OCI-LY7 (cell line): ENCODE measurements at regions not wholly inside any gene's neighbourhood (a gene's known extent, or its start where the extent isn't known, plus 50 kb on each side); places are given as distances from the start of the nearest gene placed in this dataset.
"Not testable (repeated sequence)": the region's sequence is repeated elsewhere in the genome, so short reads cannot be mapped to it uniquely, and the experiment has no call there.

Source experiments
- BruUV-seq: library from RNA; stranded (reverse); fragments of 400-500 nt; replicated peaks from 2 replicates; lab custom pipeline; 2021; lab: Mats Ljungman, UMichigan
- CTCF ChIA-PET: fragments of 300-600 bp; sonication (Branson Sonifier 250); formaldehyde crosslinking; loops from one replicate; lab custom pipeline; 2022; ENCODE audit warnings: antibody characterized with exemption; ENCODE audit not compliant: unreplicated experiment; lab: Charles Lee
- POLR2A ChIA-PET: fragments of 300-600 bp; sonication (Branson Sonifier 250); formaldehyde crosslinking; loops from one replicate; lab custom pipeline; 2022; ENCODE audit warnings: antibody characterized with exemption; lab: Charles Lee
- DNase-seq: peaks from one replicate; pipeline ENCODE4 v3.0.0-alpha.2; 2015; ENCODE audit warnings: low spot score
- H2AFZ ChIP-seq: fragments of 200-600 bp; sonication (generic), shearing (Covaris generic); 2 replicates; pipeline ENCODE4 v1.6.1; 2014; ENCODE audit warnings: mild to moderate bottlenecking, antibody characterized with exemption, low read length, moderate library complexity
- H3K27ac ChIP-seq: fragments of 200-600 bp; sonication (generic); 2 replicates; pipeline ENCODE4 v1.5.1; 2014; ENCODE audit warnings: mixed run types, low read depth, mild to moderate bottlenecking, moderate library complexity, low read length, inconsistent platforms; ENCODE audit not compliant: poor library complexity, severe bottlenecking
- H3K36me3 ChIP-seq: fragments of 200-600 bp; sonication (generic); 2 replicates; pipeline ENCODE4 v1.6.1; 2014; ENCODE audit warnings: mild to moderate bottlenecking, antibody characterized with exemption, low read length, moderate library complexity, mixed read lengths; ENCODE audit not compliant: insufficient read depth
- H3K4me1 ChIP-seq: fragments of 200-600 bp; sonication (generic); 2 replicates; pipeline ENCODE4 v1.5.1; 2014; ENCODE audit warnings: mild to moderate bottlenecking, low read length; ENCODE audit not compliant: insufficient read depth, poor library complexity, severe bottlenecking
- H3K4me2 ChIP-seq: fragments of 200-600 bp; sonication (generic); 2 replicates; pipeline ENCODE4 v1.6.1; 2014; ENCODE audit warnings: mild to moderate bottlenecking, low read length
- H3K4me3 ChIP-seq: fragments of 200-600 bp; sonication (generic); 2 replicates; pipeline ENCODE4 v1.5.1; 2014; ENCODE audit warnings: mild to moderate bottlenecking, low read depth, low read length; ENCODE audit not compliant: poor library complexity, severe bottlenecking
- H3K79me2 ChIP-seq: fragments of 200-600 bp; sonication (generic); 2 replicates; pipeline ENCODE4 v1.6.1; 2016; ENCODE audit warnings: low read depth, mild to moderate bottlenecking, low read length, moderate library complexity, mixed read lengths; ENCODE audit not compliant: insufficient read depth
- H3K9me2 ChIP-seq: fragments of 200-600 bp; sonication (generic); 2 replicates; pipeline ENCODE4 v1.6.1; 2016; ENCODE audit warnings: mild to moderate bottlenecking, low read length, mixed read lengths; ENCODE audit not compliant: insufficient read depth
- H3K9me3 ChIP-seq: fragments of 200-600 bp; sonication (generic); 2 replicates; pipeline ENCODE4 v1.6.1; 2014; ENCODE audit warnings: mild to moderate bottlenecking, mixed run types, low read length, mixed read lengths
- H4K20me1 ChIP-seq: fragments of 200-600 bp; sonication (generic); 2 replicates; pipeline ENCODE4 v1.6.1; 2014; ENCODE audit warnings: mild to moderate bottlenecking, antibody characterized with exemption, low read length, moderate library complexity, mixed read lengths; ENCODE audit not compliant: insufficient read depth
- CTCF ChIP-seq: fragments of 200-600 bp; sonication (generic); conservative IDR thresholded peaks from 2 replicates; pipeline ENCODE4 v1.5.1; 2014; ENCODE audit warnings: mild to moderate bottlenecking, antibody characterized with exemption, low read length, moderate library complexity, mixed read lengths
- EZH2phosphoT487 ChIP-seq: fragments of 200-600 bp; sonication (generic); IDR thresholded peaks from 2 replicates; pipeline ENCODE4 v1.6.1; 2018; ENCODE audit warnings: low read depth, borderline replicate concordance, mild to moderate bottlenecking, mixed run types, antibody characterized with exemption, low read length, moderate library complexity, mixed read lengths
- intact Hi-C: fragments of 100-400 bp; cut with micrococcal nuclease; formaldehyde crosslinking; loops from one replicate; pipeline ENCODE4 v1.10.0; 2022; ENCODE audit not compliant: unreplicated experiment

GRCh38 chr21:28588997-28589396 is 403.7 kb downstream of the LTN1 start:
- no peak overlapping the region for H3K4me3 ChIP-seq
- H2AFZ ChIP-seq = no peak overlapping the region
- H3K4me2 ChIP-seq = no peak overlapping the region
- intact Hi-C loops = no loop called here
- H3K9me3 ChIP-seq = no peaks in the 10 kb centered on the region
- H3K36me3 ChIP-seq = no peaks in the 10 kb centered on the region
- no peaks in the 10 kb centered on the region for H4K20me1 ChIP-seq
- BruUV-seq = no TSS peak
- H3K9me2 ChIP-seq = no peaks in the 10 kb centered on the region
- TF ChIP-seq EZH2phosphoT487 (no peak), CTCF (no peak)
- CTCF ChIA-PET = no interaction called here
- H3K27ac ChIP-seq = no peak overlapping the region
- no peaks in the 10 kb centered on the region for H3K4me1 ChIP-seq
- H3K79me2 ChIP-seq = no peaks in the 10 kb centered on the region
- no peak for DNase-seq
- POLR2A ChIA-PET = no interaction called here

GRCh38 chr21:28587748-28588147 is 404.9 kb downstream of the LTN1 start:
- TF ChIP-seq CTCF (no peak), EZH2phosphoT487 (no peak)
- BruUV-seq = no TSS peak
- no peak for DNase-seq
- Histone ChIP-seq H3K36me3 (no peaks in the 10 kb centered on the region), H3K9me3 (no peaks in the 10 kb centered on the region), H3K4me2 (no peak overlapping the region), H3K79me2 (no peaks in the 10 kb centered on the region), H4K20me1 (no peaks in the 10 kb centered on the region), H3K27ac (no peak overlapping the region), H2AFZ (no peak overlapping the region), H3K9me2 (0 out of 2 replicates have a peak, but pooled peaks cover 3% of the 10 kb centered on the region), H3K4me1 (no peaks in the 10 kb centered on the region), H3K4me3 (no peak overlapping the region)
- ChIA-PET POLR2A (interaction anchor here (0.7 kb wide), 1 partner anchor 217 kb away, joined by 3 read pairs; no protein-coding TSS in a partner anchor), CTCF (no interaction called here)
- intact Hi-C loops = no loop called here

- Histone ChIP-seq H3K4me3 (no peak overlapping the region), H3K4me1 (no peaks in the 10 kb centered on the region), H3K4me2 (no peak overlapping the region), H3K36me3 (no peaks in the 10 kb centered on the region), H4K20me1 (no peaks in the 10 kb centered on the region), H3K9me2 (0 out of 2 replicates have a peak, but pooled peaks cover 3% of the 10 kb centered on the region), H3K79me2 (no peaks in the 10 kb centered on the region), H3K27ac (no peak overlapping the region), H2AFZ (no peak overlapping the region), H3K9me3 (no peaks in the 10 kb centered on the region)
- POLR2A ChIA-PET = interaction anchor here (0.9 to 2.2 kb wide), 5 partner anchors 9 to 26 kb away, joined by 3 to 9 read pairs (median 3); no protein-coding TSS in a partner anchor
- CTCF ChIA-PET = no interaction called here
- no peak for DNase-seq
- BruUV-seq = no TSS peak
- intact Hi-C loops = no loop called here
- TF ChIP-seq CTCF (no peak), EZH2phosphoT487 (no peak)
Measured at GRCh38 chr21:28581976-28582375, 410.7 kb downstream of the LTN1 start.

- POLR2A ChIA-PET = interaction anchor here (0.6 to 2.2 kb wide), 4 partner anchors 9 to 66 kb away, joined by 3 to 9 read pairs (median 4); no protein-coding TSS in a partner anchor
- not testable (repeated sequence) for BruUV-seq, H3K9me3 ChIP-seq
Measured at GRCh38 chr21:28581311-28581731, 411.4 kb downstream of the LTN1 start.

More at GRCh38 chr21:28581311-28581731, 411.4 kb downstream of the LTN1 start:
- H3K36me3 ChIP-seq, H3K27ac ChIP-seq, H3K9me2 ChIP-seq, H3K4me1 ChIP-seq, H2AFZ ChIP-seq, H3K4me2 ChIP-seq, CTCF ChIA-PET, intact Hi-C loops, DNase-seq, H3K4me3 ChIP-seq, H3K79me2 ChIP-seq, H4K20me1 ChIP-seq: not testable (repeated sequence)
